ENCODE measurements at regions not wholly inside any gene's neighbourhood (a gene's known extent, or its start where the extent isn't known, plus 50 kb on each side); places are given as distances from the start of the nearest gene placed in this dataset.
"Not testable (repeated sequence)": the region's sequence is repeated elsewhere in the genome, so short reads cannot be mapped to it uniquely, and the experiment has no call there.

DNA sequence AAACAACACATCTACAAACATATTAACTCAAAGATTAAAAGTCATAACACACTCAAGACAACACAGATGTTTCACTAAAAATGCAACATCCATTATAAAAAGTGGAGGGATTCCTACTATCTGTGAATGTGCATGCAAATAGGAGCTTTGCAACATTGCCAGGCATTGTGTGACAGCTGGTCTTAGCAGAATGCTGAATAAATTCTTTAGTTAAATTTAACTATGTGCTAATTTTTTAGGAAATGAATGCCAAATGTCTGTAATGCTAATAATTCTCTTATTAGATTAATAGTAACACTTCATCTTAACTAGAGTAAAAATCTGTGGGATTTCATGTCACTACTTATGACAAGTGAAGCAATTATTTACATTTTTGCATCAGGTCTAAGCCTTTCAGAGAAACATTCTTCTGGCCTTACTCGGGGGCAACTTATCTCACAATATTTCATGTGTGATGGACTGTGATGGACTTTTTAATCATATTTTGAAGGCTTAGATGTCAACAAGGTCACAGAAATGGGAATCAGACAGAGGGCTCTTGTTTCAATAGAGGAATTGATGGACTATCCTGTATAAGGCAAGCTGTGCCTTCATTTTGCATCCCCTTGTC lies 524.6 kb upstream of the KCND2 start:
- peak in 1 of 2 experiments; percentile 12 for DNase-seq

DNA sequence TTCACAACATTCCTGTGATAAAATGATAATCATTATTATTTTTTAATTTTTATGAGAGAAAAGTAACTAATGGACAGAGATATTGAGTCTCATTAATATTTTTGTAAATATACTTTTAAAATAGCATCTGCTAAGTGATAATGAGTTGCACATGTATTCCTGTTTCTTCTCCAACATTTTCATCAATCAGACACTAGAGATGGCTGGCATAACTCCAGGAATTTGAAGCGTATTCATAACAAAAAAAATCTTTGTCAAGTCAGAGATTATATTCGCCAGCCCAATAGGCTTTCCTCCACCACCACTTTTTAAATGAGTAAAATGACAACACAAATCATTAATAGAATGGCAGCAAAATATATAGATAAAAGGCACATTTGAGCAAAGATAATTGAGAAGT lies 524.0 kb upstream of the KCND2 start:
- DNase-seq, result peak; percentile 24 to 74

DNA sequence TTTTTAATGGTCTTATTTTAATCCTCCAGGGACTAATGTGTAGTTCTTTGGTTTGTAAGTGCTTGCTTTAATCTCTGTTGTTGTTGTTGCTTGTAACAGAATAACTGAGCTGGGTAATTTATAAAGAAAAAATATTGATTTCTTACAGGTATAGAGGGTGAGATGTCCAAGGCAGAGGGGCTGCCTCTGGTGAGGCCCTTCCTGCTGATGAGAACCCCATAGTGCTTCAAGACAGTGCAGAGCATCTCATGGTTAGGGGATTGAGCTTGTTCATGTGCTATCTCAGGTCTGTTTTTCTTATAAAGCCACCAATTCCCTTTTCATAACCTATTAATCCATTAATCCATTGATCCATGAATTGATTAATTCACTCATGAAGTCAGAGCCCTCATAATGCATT lies 516.3 kb upstream of the KCND2 start:
- no peak for DNase-seq

DNA sequence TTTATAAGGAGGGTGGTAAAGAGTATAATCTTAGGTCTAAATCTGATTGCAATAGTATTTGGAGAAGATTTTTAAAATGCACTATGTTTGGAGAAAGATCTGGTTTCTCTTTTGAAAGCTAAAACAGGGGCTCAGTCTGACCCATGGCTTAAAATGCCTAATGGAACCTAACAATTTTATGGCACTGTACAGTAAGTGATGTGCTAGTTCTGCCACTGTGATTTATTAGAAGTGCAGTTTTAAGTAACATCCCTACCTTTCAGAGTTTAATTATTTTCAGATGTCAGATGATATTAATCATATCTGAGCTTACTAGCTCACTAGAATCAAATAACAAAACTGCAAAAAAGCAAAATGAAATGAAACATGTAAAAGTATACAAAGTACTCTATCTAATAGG lies 514.7 kb upstream of the KCND2 start:
- no peak for DNase-seq

DNA sequence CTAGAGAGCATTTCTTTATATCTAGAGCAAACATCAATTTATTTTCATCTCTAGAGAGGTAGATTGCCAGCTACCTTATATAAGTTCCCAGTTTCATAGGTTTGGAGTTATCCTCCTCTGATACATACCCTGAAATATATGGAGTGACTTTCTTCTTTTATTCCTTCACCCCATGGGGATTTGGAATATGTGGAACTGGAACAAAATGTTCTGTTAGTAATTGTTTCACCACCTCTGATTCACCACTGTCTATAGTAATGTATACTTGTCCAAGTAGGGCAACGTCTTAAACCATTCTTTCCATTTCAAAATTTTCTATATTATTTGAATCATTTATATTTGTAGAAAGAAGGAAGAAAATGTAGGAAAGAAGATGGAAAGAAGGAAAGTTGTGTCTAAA lies 511.2 kb upstream of the KCND2 start:
- DNase-seq, result no peak

DNA sequence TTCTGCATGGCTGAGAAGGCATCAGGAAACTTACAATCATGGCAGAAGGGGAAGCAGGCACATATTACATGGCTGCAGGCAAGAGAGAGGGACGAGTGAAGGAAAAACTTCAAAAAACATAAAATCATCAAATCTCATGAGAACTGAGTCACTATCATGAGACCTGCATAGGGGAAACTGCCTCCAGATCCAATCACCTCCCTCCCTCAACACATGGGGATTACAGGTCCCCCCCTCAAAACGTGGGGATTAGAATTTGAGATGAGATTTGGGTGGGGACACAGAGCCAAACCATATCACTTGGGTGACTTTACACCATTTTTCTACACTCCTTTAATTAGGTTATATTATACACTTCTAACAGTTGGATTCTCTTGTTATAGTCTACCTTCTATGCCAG lies 490.7 kb upstream of the KCND2 start:
- DNase-seq, result no peak

DNA sequence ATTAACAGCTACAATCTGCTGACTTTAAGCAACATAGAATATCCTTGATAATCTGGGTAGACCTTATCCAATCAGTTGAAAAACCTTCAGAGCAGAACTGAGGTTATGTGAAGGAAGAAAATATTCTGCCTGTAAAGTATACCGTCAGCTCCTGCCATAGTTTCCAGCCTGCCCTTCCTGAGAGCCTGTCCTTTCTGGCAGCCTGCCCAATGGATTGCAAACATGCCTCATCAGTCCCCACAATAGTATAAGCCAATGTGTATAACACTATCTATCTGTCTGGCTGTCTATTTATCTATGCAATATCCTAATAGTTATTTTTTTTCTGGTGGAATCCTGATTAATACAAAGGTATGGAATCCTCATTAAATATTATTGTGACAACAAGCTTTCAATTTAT lies 489.2 kb upstream of the KCND2 start:
- peak; percentile 46 to 82 for DNase-seq

DNA sequence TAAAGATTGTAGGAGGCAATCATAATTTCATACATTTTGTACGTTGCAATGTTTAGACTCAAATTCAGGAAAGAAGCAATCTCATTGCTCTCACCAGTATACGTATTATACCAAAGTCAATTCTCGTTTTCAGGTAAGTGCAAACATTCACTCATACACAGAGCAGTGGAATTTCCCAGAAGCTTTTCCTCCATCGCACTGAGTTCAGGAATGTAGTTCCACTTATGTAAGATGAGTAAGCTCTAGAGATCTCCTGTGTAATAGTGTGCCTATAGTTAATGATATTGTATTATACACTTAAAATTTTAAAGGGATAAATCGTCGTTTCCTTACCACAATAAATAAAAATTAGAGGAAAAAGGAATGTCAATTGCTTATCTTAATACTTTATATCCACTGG lies 470.8 kb upstream of the KCND2 start:
- DNase-seq, result no peak

DNA sequence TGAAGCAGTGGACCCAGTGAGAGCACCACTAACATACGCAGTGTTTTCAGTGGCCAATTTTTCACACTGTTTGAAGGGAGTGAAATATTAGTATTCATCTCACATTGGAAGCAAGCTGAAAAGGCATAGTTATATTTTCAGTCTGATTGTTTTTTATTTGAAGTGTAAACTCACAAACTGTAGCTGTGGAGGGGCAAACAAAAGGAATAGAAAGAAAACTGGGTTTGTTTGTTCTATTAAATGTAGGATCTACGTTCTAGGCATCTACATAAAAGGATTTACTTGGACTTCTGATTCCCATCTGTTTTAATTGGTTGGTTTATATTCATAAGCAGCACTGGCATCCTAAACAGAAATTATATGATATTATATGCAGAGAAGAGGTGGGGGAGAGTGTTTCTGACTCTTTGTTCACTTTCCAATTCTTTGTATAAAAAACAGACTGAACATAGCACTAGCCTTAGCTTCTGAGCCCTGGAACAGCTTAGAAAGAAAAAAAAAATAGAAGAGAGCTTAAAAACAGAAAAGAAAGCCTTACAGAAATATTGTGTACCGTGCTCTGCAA lies 447.8 kb upstream of the KCND2 start:
- DNase-seq, result no peak

DNA sequence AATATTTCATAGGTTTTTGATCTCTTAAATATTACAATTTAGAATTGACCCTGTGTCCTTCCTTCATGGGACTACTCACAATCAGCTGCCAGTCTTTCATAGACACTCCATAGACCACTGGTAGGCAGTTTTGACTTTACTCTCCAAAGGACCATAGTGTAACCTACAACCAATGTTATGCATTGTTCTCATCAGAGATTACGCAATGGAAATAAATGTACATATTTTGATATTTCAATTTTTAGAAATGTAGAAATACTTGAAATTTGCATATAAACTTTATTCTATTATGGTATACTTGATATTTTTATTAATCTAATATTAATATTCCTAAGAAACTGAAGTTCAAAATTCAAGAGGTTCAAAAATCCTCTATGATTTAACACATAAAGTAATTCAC lies 446.4 kb upstream of the KCND2 start:
- no peak for DNase-seq

DNA sequence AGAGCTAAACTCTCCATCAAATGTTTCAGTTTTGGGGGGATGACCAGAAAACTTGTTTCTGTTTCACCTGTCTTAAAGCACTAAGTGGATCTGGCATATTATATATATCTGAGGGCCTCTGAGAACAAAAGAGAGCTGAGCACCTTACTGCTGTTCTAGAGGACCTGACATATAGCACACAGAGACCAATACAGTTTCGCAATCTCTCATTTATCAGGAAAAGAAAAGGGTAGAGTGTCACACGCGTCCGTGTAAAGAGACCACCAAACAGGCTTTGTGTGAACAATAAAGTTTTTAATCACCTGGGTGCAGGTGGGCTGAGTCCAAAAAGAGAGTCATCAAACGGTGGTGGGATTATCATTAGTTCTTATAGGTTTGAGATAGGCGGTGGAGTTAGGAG lies 434.5 kb upstream of the KCND2 start:
- DNase-seq, result no peak

DNA sequence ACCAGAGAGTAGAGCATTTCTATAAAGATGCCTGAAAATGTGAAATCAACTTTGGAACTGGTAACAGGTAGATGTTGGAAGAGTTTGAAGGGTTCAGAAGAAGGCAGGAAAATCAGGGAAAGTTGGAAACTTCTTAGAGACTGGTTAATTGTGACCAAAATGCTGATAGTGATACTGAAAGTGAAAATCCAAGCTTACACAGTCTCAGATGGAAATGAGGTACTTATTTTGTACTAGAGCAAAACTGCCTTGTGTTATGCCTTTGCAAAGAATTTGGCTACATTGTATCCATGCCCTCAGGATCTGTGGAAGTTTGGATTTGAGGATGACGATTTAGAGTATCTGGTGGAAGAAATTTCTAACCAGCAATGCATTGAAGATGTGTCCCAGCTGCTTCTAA lies 430.6 kb upstream of the KCND2 start:
- no peak for DNase-seq

DNA sequence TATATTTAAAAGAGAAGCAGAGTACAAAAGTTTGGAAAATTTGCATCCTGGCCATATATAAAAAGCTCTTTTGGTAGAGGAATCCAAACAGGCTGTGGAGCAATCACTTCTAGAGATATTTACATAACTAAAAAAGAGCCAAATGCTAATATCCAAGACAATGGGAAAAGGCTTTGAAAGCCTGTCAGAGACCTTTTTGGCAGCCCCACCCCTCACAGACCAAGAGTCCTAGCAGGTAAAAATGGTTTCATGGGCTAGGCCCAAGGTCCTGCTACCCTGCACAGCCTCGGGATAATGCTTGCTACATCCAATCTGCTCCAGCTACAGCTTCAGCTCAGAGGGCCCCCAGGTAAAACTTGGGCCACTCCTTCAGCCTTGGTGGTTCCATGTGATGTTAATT lies 430.2 kb upstream of the KCND2 start:
- no peak for DNase-seq

DNA sequence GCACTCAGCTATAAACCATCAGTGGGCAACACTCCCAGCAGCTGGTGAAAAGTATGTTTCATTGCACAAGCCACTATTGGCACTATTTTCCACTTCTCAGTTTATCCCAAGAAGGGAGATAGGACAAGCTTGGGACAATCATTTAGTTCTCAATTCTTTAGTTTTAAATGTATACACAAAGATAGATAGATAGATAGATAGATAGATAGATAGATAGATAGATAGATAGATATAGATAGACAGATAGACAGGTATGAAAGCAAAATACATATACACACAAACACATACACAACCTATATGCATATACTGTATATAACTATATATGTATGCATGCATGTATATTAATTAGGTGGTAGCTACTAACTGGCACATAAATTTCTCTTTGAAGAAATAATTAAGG lies 411.6 kb upstream of the KCND2 start:
- no peak for DNase-seq

DNA sequence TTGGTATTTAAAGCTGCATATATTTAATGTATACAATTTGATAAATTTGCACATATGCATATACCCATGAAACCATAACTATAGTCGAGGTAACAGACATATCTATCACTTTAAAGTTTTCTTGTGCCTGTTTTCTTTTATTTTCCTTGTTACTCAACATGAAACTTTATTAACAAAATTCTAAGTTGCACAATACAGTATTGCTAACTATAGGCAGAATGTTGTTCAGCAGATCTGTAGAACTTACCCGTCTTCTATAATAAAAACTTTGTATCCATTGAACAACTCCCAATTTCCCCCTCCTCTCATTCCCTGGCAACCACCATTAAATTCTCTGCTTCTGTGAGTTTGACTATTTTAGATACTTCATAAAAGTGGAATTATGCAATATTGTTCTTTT lies 404.6 kb upstream of the KCND2 start:
- no peak for DNase-seq

DNA sequence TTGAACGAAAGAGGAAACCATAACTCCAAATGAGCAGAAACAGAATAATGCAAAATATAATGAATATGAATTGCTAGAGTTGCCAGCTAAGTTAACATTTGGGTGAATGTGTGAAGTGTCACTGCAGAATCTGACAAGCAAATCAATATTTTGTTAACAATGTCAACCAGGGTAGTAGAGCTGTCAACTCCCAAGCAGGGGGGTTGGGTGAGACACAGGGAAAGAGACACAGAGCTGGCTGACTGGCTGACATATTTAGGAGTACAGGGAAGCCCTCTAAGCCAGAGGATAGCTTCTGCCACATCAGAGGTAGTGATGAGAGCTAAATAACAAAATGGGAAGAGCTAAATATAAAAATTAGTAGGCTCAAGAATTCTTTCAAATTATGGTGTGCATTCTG lies 393.1 kb upstream of the KCND2 start:
- DNase-seq, result no peak

DNA sequence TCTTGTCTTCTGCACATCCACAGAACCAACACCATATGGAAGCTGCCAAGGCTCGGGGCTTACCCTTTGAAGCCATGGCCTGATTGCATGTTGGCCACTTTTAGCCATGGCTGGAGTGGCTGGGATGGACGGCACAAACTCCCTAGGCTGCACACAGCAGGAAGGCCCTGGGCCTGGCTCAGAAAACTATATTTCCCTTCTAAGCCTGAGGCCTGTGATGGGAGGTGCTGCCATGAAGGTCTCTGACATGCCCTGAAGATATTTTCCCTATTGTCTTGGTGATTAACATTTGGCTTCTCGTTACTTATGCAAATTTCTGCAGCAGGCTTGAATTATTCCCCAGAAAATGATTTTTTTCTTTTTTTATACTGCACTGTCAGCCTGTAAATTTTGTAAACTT lies 387.0 kb upstream of the KCND2 start:
- DNase-seq, result no peak

DNA sequence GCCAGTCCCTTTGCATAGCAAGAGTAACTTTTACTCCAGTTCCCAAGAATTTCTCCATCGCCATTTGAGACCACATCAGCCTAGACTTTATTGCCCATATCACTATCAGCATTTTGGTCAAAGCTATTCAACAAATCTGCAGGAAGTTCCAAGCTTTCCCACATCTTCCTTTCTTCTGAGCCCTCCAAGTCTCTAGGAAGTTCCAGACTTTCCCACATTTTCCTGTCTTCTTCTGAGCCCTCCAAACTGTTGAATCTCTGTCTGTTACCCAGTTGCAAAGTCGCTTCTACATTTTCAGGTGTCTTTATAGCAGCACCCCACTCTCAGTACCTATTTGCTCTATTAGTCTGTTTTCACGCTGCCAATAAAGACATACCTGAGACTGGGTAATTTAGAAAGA lies 386.4 kb upstream of the KCND2 start:
- DNase-seq, result not testable (repeated sequence)

DNA sequence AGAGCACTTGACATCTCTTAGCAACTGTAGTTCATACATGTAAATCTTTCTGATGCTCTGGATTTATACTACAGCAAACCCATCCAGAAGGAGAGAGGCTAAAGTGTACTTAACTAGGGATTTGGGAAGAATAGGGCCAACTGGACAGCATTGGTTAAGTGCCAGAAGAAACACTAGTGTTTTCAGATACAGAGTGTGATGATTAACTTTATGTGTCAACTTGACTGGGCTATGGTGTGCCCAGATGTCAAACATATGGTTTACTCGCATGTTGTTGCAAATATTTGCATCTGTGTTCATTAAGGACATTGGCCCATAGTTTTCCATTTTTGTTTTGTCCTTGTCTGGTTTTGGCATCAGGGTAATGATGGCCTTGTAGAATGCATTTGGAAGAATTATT lies 384.7 kb upstream of the KCND2 start:
- peak in 1 of 2 experiments; percentile 7 for DNase-seq

DNA sequence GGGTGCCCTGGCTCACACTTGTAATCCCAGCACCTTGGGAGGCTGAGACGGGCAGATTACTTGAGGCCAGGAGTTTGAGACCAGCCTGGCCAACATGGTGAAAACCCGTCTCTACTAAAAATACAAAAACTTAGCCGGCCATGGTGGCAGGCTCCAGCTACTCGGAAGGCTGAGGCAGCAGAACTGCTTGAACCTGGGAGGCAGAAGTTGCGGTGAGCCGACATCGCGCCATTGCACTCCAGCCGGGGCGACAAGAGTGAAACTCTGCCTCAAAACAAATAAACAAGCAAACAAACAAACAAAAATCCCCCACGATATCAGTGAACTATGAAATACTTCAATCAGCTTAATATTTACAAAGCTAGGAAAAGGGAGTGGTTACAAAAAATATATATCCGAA lies 382.3 kb upstream of the KCND2 start:
- DNase-seq, result no peak

DNA sequence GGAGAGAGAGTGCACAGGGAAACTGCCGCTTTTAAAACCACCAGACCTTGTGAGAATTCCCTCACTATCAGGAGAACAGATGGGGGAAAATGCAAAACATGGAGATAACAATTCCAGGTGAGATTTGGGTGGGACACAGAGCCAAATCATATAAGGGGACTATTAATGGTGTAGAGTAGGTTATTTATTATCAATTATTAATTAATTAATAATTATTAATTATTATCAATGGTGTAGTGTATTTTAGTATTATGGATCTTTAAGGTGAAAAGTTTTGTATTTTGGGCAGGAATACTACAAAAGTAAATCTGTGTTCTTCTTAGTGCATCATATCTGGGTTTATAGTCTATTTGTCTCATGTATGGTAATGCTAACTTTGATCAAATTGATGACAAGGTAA lies 377.7 kb upstream of the KCND2 start:
- no peak for DNase-seq

DNA sequence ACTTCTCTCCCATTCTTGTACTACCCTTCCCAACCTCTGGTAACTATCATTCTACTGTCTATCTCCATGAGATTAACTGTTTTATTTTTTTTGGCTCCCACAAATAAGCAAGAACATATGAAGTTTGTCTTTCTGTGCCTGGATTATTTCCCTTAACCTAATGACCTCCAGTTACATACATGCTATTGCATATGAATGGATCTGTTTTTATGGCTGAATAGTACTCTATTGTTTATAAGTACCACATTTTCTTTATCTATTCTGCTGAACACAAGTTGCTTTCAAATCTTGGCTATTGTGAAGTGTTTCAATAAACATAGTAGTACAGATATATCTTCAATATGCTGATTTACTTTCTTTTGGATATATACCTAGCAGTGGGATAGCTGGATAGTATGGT lies 376.6 kb upstream of the KCND2 start:
- no peak for DNase-seq

DNA sequence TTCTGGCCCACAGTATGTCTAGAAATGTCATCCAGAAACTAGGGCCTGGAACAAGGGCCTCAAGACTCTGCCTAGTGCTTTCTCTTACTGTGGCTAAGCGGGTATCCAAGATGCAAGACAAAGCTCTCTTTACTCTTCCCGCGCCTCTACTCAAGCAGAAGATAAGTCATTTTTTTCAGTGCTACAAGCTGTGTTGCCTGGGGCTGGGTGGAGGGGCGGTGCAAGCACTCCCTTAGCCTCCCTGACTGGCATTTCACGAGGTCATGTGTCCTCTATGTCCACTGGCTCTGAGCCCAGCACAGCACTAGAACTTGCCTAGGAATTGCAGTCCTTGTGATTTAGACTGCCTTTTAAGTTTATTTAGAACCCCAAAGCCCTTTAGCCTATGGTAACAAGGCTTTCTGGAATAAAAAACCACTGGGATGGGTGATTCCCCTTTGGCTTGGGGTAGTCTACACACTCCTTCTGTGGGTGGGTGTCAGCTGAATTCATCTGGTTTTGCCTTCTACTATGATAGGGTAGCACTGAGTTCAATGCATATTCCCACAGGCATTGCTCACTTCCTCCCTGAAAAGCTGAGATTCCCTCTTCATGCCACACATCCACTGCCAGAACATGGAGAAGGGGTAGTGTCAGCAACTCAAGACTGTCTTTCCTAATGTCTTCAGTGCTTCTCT lies 371.8 kb upstream of the KCND2 start:
- no peak for DNase-seq

DNA sequence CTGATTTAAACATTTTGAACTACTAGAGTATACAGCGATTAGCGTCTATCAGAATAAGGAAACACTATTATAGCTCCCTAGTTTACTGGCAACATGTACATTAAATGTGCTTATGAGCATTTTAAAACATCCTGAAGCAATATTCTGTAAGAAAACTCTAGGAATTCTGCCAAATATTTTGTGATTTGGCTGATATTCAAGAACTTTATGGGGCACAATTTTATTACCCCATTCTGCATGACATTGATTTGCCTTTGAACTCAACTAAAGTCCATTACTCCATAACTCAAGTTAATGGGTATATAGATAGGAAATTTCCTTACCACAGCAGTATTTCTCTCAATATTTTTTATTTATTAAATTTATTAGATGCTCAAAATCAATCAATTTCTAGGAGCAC lies 369.9 kb upstream of the KCND2 start:
- no peak for DNase-seq

DNA sequence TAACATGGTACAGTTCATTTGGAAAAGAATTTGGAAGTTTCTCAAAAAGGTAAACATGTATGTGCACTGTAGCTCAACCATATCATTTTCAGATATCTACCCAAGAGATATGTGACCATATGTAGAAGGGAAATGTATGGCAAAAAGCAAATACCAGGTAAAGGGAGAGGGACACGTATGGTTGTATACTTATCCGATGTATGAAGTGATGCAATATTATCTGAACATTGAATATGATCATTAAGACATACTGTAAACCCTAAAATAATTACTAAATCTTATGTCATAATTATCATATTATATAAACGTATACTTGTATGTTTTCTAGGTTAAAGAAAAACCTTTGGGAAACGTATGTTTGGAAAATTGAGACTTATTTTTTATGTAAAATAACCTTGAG lies 367.5 kb upstream of the KCND2 start:
- no peak for DNase-seq
